HG03159 (cell line): ENCODE measurements at regions not wholly inside any gene's neighbourhood (a gene's known extent, or its start where the extent isn't known, plus 50 kb on each side); places are given as distances from the start of the nearest gene placed in this dataset.
"Not testable (repeated sequence)": the region's sequence is repeated elsewhere in the genome, so short reads cannot be mapped to it uniquely, and the experiment has no call there.

Source experiments
- ATAC-seq: cut with Tn5 transposase; IDR thresholded peaks from one replicate; pipeline ENCODE4 v1.9.1; 2021; ENCODE audit warnings: mild to moderate bottlenecking, moderate library complexity; ENCODE audit not compliant: unreplicated experiment

- ATAC-seq = no peak
These were observed 1466.9 kb upstream of the CELF2 start for GRCh38 chr10:9550810-9551209.

- no peak for ATAC-seq
These were observed 1463.4 kb upstream of the CELF2 start for GRCh38 chr10:9554321-9554720.

- no peak for ATAC-seq
These were observed 1456.7 kb upstream of the CELF2 start for GRCh38 chr10:9560976-9561375.

- no peak for ATAC-seq
These were observed 1455.7 kb upstream of the CELF2 start for GRCh38 chr10:9561821-9562505.

GRCh38 chr10:9577746-9578145 is 1439.9 kb upstream of the CELF2 start:
- no peak for ATAC-seq

GRCh38 chr10:9579110-9579705 is 1438.5 kb upstream of the CELF2 start:
- ATAC-seq = no peak

GRCh38 chr10:9582803-9583202 is 1434.9 kb upstream of the CELF2 start:
- ATAC-seq = not testable (repeated sequence)

- ATAC-seq = no peak
These were observed 1421.2 kb upstream of the CELF2 start for GRCh38 chr10:9596368-9596920.

- ATAC-seq = no peak
These were observed 1414.7 kb upstream of the CELF2 start for GRCh38 chr10:9602998-9603397.

GRCh38 chr10:9603972-9604371 is 1413.7 kb upstream of the CELF2 start:
- ATAC-seq = no peak

GRCh38 chr10:9605231-9605630 is 1412.4 kb upstream of the CELF2 start:
- no peak for ATAC-seq

GRCh38 chr10:9608602-9609001 is 1409.1 kb upstream of the CELF2 start:
- no peak for ATAC-seq

- peak; percentile 94 for ATAC-seq
These were observed 1404.2 kb upstream of the CELF2 start for GRCh38 chr10:9613338-9614075.

- ATAC-seq = no peak
These were observed 1402.5 kb upstream of the CELF2 start for GRCh38 chr10:9615189-9615588.

GRCh38 chr10:9621216-9621615 is 1396.5 kb upstream of the CELF2 start:
- ATAC-seq = no peak

- no peak for ATAC-seq
These were observed 1392.4 kb upstream of the CELF2 start for GRCh38 chr10:9625304-9625703.

- no peak for ATAC-seq
These were observed 1383.2 kb upstream of the CELF2 start for GRCh38 chr10:9634466-9634865.

- ATAC-seq = no peak
These were observed 1382.0 kb upstream of the CELF2 start for GRCh38 chr10:9635691-9636090.

GRCh38 chr10:9636216-9636615 is 1381.5 kb upstream of the CELF2 start:
- ATAC-seq = no peak

- ATAC-seq = no peak
These were observed 1373.9 kb upstream of the CELF2 start for GRCh38 chr10:9643782-9644181.

- ATAC-seq = no peak
These were observed 1372.3 kb upstream of the CELF2 start for GRCh38 chr10:9645404-9645803.
